IMR-90 (cell line): ENCODE measurements at regions not wholly inside any gene's neighbourhood (a gene's known extent, or its start where the extent isn't known, plus 50 kb on each side); places are given as distances from the start of the nearest gene placed in this dataset.

Experiments used
- ATAC-seq: fragments of 200-7000 bp; cut with Tn5 transposase; 2 replicates; pipeline ENCODE4 v1.9.1; 2020; ENCODE audit warnings: low read depth, mild to moderate bottlenecking, moderate library complexity
- BruUV-seq: library from RNA; stranded (reverse); fragments of 400-500 nt; replicated peaks from 2 replicates; lab custom pipeline; 2021; lab: Mats Ljungman, UMichigan
- CTCF ChIA-PET: fragments of 300-600 bp; formaldehyde crosslinking; extraction: SDS; loops from one replicate; lab custom pipeline; 2021; ENCODE audit warnings: antibody characterized with exemption; lab: Yijun Ruan, JAX
- POLR2A ChIA-PET: fragments of 300-600 bp; sonication (Branson Sonifier 250); formaldehyde crosslinking; loops from one replicate; lab custom pipeline; 2022; ENCODE audit warnings: antibody characterized with exemption; ENCODE audit not compliant: unreplicated experiment; lab: Charles Lee
- DNase-seq: peaks from one replicate; pipeline ENCODE4 v3.0.0; 2013
- H2AFZ ChIP-seq: replicated peaks from 2 replicates; pipeline ENCODE3; 2013; ENCODE audit warnings: low read length, mild to moderate bottlenecking; ENCODE audit not compliant: poor library complexity
- H2AK5ac ChIP-seq: 2 replicates; pipeline ENCODE4 v1.6.1; 2013; ENCODE audit warnings: low read depth, low read length, inconsistent platforms
- H2AK9ac ChIP-seq: replicated peaks from 2 replicates; pipeline ENCODE3; 2013; ENCODE audit warnings: mild to moderate bottlenecking, low read depth, low read length, moderate library complexity; ENCODE audit not compliant: poor library complexity
- H2BK120ac ChIP-seq: 2 replicates; pipeline ENCODE4 v1.6.1; 2013; ENCODE audit warnings: low read depth, low read length, inconsistent platforms
- H2BK15ac ChIP-seq: 3 replicates; pipeline ENCODE4 v1.6.1; 2013; ENCODE audit warnings: low read depth, low read length, inconsistent platforms
- H2BK20ac ChIP-seq: 2 replicates; pipeline ENCODE4 v1.6.1; 2013; ENCODE audit warnings: low read depth, mild to moderate bottlenecking, inconsistent platforms, low read length, moderate library complexity
- H2BK5ac ChIP-seq: 2 replicates; pipeline ENCODE4 v1.6.1; 2013; ENCODE audit warnings: mild to moderate bottlenecking, low read depth, low read length, inconsistent platforms; ENCODE audit not compliant: poor library complexity, severe bottlenecking
- H3K14ac ChIP-seq: replicated peaks from 2 replicates; pipeline ENCODE4 v1.6.1; 2013; ENCODE audit warnings: low read depth, low read length, inconsistent platforms
- H3K18ac ChIP-seq: 2 replicates; pipeline ENCODE4 v1.6.1; 2013; ENCODE audit warnings: low read depth, low read length, control low read depth
- H3K23ac ChIP-seq: 2 replicates; pipeline ENCODE4 v1.6.1; 2013; ENCODE audit warnings: low read depth, low read length, inconsistent platforms
- H3K27ac ChIP-seq: 2 replicates; pipeline ENCODE4 v1.5.1; 2013; ENCODE audit warnings: mild to moderate bottlenecking, control low read depth, low read length; ENCODE audit not compliant: insufficient read depth
- H3K27me3 ChIP-seq: 2 replicates; pipeline ENCODE4 v1.6.1; 2013; ENCODE audit warnings: low read length; ENCODE audit not compliant: control insufficient read depth, insufficient read depth
- H3K36me3 ChIP-seq: 2 replicates; pipeline ENCODE4 v1.6.1; 2013; ENCODE audit warnings: low read length, mixed read lengths; ENCODE audit not compliant: control insufficient read depth, insufficient read depth
- H3K4ac ChIP-seq: 2 replicates; pipeline ENCODE4 v1.6.1; 2013; ENCODE audit warnings: low read depth, low read length, inconsistent platforms
- H3K4me1 ChIP-seq: 2 replicates; pipeline ENCODE4 v1.6.1; 2013; ENCODE audit warnings: low read length, mixed read lengths; ENCODE audit not compliant: control insufficient read depth, insufficient read depth
- H3K4me2 ChIP-seq: 2 replicates; pipeline ENCODE4 v1.6.1; 2013; ENCODE audit warnings: low read depth, mild to moderate bottlenecking, control low read depth, low read length, moderate library complexity
- H3K4me3 ChIP-seq: 2 replicates; pipeline ENCODE4 v1.5.1; 2013; ENCODE audit warnings: low read depth, mild to moderate bottlenecking, control low read depth, low read length, moderate library complexity; ENCODE audit not compliant: insufficient read depth
- H3K56ac ChIP-seq: 2 replicates; pipeline ENCODE4 v1.6.1; 2013; ENCODE audit warnings: low read length, inconsistent platforms; ENCODE audit not compliant: insufficient read depth; ENCODE audit errors: extremely low read depth
- H3K79me1 ChIP-seq, 2 experiments: 2 replicates each; pipeline ENCODE4 v1.6.1; 2013; ENCODE audit warnings: low read length in 2 of 2, inconsistent platforms in 1 of 2, low read depth in 1 of 2
- H3K9ac ChIP-seq: 2 replicates; pipeline ENCODE4 v1.6.1; 2013; ENCODE audit warnings: low read depth, low read length, control low read depth
- H3K9me1 ChIP-seq: 2 replicates; pipeline ENCODE4 v1.6.1; 2013; ENCODE audit warnings: low read length, inconsistent platforms; ENCODE audit not compliant: insufficient read depth
- H3K9me3 ChIP-seq: 2 replicates; pipeline ENCODE4 v1.6.1; 2013; ENCODE audit warnings: low read length; ENCODE audit not compliant: control insufficient read depth, insufficient read depth
- H4K20me1 ChIP-seq: 2 replicates; pipeline ENCODE4 v1.6.1; 2013; ENCODE audit warnings: low read length, inconsistent platforms; ENCODE audit not compliant: insufficient read depth
- H4K5ac ChIP-seq: 2 replicates; pipeline ENCODE4 v1.6.1; 2013; ENCODE audit warnings: mild to moderate bottlenecking, low read depth, low read length, control low read depth
- H4K8ac ChIP-seq, 2 experiments: 2 replicates each; pipeline ENCODE4 v1.6.1; 2013; ENCODE audit warnings: low read depth in 2 of 2, low read length in 2 of 2, control low read depth in 1 of 2, inconsistent platforms in 1 of 2
- H4K91ac ChIP-seq: 2 replicates; pipeline ENCODE4 v1.6.1; 2013; ENCODE audit warnings: low read depth, low read length, inconsistent platforms; ENCODE audit not compliant: insufficient read depth
- BHLHE40 ChIP-seq: fragments of 150-350 bp; IDR thresholded peaks from 2 replicates; pipeline ENCODE4 v1.6.1; 2016; ENCODE audit warnings: mild to moderate bottlenecking, low read depth, low read length
- CEBPB ChIP-seq: IDR thresholded peaks from 2 replicates; pipeline ENCODE4 v1.6.1; 2012; ENCODE audit warnings: low read depth, low read length, improper control_type of control experiment
- MAFK ChIP-seq: IDR thresholded peaks from 2 replicates; pipeline ENCODE4 v1.6.1; 2012; ENCODE audit warnings: low read depth, low read length, improper control_type of control experiment
- MXI1 ChIP-seq: IDR thresholded peaks from 2 replicates; pipeline ENCODE4 v1.6.1; 2012; ENCODE audit warnings: low read depth, mild to moderate bottlenecking, low read length, moderate library complexity, borderline replicate concordance
- NFE2L2 ChIP-seq: fragments of 150-350 bp; IDR thresholded peaks from 2 replicates; pipeline ENCODE4 v1.6.1; 2016; ENCODE audit warnings: low read depth, mild to moderate bottlenecking, low read length
- POLR2A ChIP-seq: IDR thresholded peaks from 2 replicates; pipeline ENCODE4 v1.6.1; 2012; ENCODE audit warnings: mild to moderate bottlenecking, low read depth, low read length
- RAD21 ChIP-seq: IDR thresholded peaks from 2 replicates; pipeline ENCODE4 v1.6.1; 2012; ENCODE audit warnings: low read length, improper control_type of control experiment
- RFX5 ChIP-seq: IDR thresholded peaks from 2 replicates; pipeline ENCODE4 v1.8.0; 2012; ENCODE audit warnings: low read depth, mild to moderate bottlenecking, low read length, moderate library complexity
- SMC3 ChIP-seq: fragments of 150-350 bp; IDR thresholded peaks from 2 replicates; pipeline ENCODE4 v1.6.1; 2016; ENCODE audit warnings: low read depth, mild to moderate bottlenecking, antibody characterized with exemption, low read length, moderate library complexity
- WGBS, 2 experiments: methylation state at CpG; one replicate each; pipeline versions ENCODE4 v1.1.5 to v1.1.7; 2013; ENCODE audit warnings: missing lambda C conversion rate in 2 of 2; ENCODE audit not compliant: insufficient read length in 1 of 2; ENCODE audit errors: extremely low coverage in 2 of 2; 5-methylcytosine and 5-hydroxymethylcytosine counted together
- dilution Hi-C: fragments of 300-500 bp; cut with HindIII; formaldehyde crosslinking; loops from one replicate; pipeline ENCODE4 v1.14.3; 2018; ENCODE audit warnings: low sequenced_read_pairs; ENCODE audit not compliant: unreplicated experiment
- in situ Hi-C: fragments of 300-500 bp; cut with MboI; formaldehyde crosslinking; loops from 3 replicates; pipeline ENCODE4 v1.14.3; 2019; ENCODE audit warnings: low sequenced_read_pairs, inconsistent platforms, mixed read lengths
- intact Hi-C: fragments of 100-400 bp; cut with micrococcal nuclease; formaldehyde crosslinking; loops from 2 replicates; pipeline ENCODE4 v1.10.0; 2022
- TF ChIP-seq, protein P1 (sequence below): fragments of 150-350 bp; IDR thresholded peaks from 2 replicates; pipeline ENCODE4 v1.6.1; 2017; ENCODE audit warnings: mild to moderate bottlenecking, antibody characterized with exemption, low read length, low read depth
- TF ChIP-seq, protein P2 (sequence below): fragments of 150-350 bp; IDR thresholded peaks from 2 replicates; pipeline ENCODE4 v1.6.1; 2016; ENCODE audit warnings: low read depth, mild to moderate bottlenecking, low read length, moderate library complexity, borderline replicate concordance
- TF ChIP-seq, protein P3 (sequence below): conservative IDR thresholded peaks from 2 replicates; pipeline ENCODE4 v1.5.1; 2012; ENCODE audit warnings: mild to moderate bottlenecking, low read depth, low read length, improper control_type of control experiment

DNA sequence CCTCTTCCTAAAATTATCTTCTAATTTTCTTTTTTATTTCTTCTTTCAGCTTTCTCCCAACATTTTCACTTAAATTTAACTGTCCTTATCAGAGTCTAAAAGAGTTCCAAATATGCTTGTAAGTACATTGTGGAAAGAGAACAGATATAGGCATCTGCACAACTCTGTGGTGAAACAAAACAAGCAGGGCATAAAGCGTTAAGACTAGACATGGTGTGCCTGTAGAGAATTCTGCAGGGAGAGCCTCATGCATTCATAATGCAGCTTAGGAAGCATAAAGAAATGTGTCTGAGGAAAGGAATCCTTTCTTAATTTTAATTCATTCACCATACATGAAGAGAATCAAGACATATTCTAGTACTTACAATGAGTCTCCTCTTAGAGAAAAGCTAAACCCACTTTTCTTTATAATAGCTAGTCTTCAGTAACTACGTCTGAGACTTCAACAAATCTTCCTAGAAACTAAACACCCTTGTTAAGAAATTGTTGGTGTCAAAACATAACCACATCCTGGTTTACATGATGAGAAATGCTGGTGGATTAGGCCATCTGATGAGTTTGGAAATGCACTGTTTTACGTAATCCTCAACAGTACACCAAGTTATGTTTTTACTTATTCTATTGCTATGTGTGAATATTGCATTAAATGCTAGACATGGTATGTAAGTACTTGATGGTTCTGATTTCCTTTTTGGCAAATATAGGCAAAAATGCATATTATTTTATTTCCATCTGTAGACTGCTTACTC lies 307.8 kb upstream of the GIMD1 start:
- Histone ChIP-seq H3K4me2 (no peak overlapping the region), H3K9me3 (no peaks in the 10 kb centered on the region), H4K8ac (no peak overlapping the region), H4K91ac (no peak overlapping the region), H3K36me3 (no peaks in the 10 kb centered on the region), H3K27ac (no peak overlapping the region), H3K23ac (no peak overlapping the region), H2BK20ac (no peak overlapping the region), H4K5ac (no peak overlapping the region), H3K4me3 (no peak overlapping the region), H4K20me1 (no peaks in the 10 kb centered on the region), H3K14ac (no peak overlapping the region), H3K9me1 (no peaks in the 10 kb centered on the region), H2BK120ac (no peak overlapping the region), H2AK5ac (no peak overlapping the region), H2AFZ (no peak overlapping the region), H2AK9ac (no peak overlapping the region), H3K27me3 (no peaks in the 10 kb centered on the region), H2BK15ac (no peak overlapping the region), H2BK5ac (no peak overlapping the region), H3K18ac (no peak overlapping the region), H3K79me1 (no peaks in the 10 kb centered on the region), H3K56ac (no peak overlapping the region), H3K4ac (no peak overlapping the region), H3K4me1 (no peaks in the 10 kb centered on the region), H3K9ac (no peak overlapping the region)
- CTCF ChIA-PET = interaction anchor here (0.6 kb wide), 1 partner anchor 79 kb away, joined by 3 read pairs; no protein-coding TSS in a partner anchor
- TF ChIP-seq, protein P1, sequence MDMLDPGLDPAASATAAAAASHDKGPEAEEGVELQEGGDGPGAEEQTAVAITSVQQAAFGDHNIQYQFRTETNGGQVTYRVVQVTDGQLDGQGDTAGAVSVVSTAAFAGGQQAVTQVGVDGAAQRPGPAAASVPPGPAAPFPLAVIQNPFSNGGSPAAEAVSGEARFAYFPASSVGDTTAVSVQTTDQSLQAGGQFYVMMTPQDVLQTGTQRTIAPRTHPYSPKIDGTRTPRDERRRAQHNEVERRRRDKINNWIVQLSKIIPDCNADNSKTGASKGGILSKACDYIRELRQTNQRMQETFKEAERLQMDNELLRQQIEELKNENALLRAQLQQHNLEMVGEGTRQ = no peak
- TF ChIP-seq MAFK (no peak), BHLHE40 (no peak), RFX5 (no peak), POLR2A (no peak), RAD21 (no peak), MXI1 (no peak), CEBPB (no peak), NFE2L2 (no peak), SMC3 (no peak)
- TF ChIP-seq, protein P2, sequence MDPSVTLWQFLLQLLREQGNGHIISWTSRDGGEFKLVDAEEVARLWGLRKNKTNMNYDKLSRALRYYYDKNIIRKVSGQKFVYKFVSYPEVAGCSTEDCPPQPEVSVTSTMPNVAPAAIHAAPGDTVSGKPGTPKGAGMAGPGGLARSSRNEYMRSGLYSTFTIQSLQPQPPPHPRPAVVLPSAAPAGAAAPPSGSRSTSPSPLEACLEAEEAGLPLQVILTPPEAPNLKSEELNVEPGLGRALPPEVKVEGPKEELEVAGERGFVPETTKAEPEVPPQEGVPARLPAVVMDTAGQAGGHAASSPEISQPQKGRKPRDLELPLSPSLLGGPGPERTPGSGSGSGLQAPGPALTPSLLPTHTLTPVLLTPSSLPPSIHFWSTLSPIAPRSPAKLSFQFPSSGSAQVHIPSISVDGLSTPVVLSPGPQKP = no peak
- TF ChIP-seq, protein P3, sequence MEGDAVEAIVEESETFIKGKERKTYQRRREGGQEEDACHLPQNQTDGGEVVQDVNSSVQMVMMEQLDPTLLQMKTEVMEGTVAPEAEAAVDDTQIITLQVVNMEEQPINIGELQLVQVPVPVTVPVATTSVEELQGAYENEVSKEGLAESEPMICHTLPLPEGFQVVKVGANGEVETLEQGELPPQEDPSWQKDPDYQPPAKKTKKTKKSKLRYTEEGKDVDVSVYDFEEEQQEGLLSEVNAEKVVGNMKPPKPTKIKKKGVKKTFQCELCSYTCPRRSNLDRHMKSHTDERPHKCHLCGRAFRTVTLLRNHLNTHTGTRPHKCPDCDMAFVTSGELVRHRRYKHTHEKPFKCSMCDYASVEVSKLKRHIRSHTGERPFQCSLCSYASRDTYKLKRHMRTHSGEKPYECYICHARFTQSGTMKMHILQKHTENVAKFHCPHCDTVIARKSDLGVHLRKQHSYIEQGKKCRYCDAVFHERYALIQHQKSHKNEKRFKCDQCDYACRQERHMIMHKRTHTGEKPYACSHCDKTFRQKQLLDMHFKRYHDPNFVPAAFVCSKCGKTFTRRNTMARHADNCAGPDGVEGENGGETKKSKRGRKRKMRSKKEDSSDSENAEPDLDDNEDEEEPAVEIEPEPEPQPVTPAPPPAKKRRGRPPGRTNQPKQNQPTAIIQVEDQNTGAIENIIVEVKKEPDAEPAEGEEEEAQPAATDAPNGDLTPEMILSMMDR = no peak
- POLR2A ChIA-PET = no interaction called here
- in situ Hi-C loops (no loop called here), intact Hi-C loops (no loop called here), dilution Hi-C loops (no loop called here)
- no TSS peak for BruUV-seq
- no peak for DNase-seq
- WGBS, 2 experiments = no CpG with 5 or more reads among the region's 3 CpGs
- no peak for ATAC-seq
